ENCODE measurements at regions not wholly inside any gene's neighbourhood (a gene's known extent, or its start where the extent isn't known, plus 50 kb on each side); places are given as distances from the start of the nearest gene placed in this dataset.

DNA sequence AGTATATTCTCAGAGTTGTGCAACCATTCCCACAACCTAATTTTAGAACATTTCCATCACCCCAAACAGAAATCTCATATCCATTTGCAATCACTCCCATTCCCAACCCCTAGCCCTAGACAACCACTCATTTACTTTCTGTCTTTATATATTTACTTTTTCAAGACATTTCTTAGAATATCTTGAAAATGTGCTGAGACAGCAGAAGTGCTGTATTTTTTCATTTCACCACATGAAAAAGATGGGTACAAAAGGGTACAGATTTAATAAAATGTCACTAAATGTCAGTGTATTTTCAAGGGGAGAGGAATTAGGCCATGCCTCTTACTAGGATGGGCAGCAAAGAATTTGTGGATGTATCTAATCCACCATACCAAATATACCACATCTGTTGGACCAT is 51.6 kb upstream of the CCDC6 start:
- H3K27ac ChIP-seq, result no peak overlapping the region
- H3K4me1 ChIP-seq, result no peaks in the 10 kb centered on the region
- intact Hi-C loops (cut with DNase I), result no loop called here
- H3K9me3 ChIP-seq, result no peaks in the 10 kb centered on the region
- DNase-seq (no peak), FAIRE-seq (no peak), ATAC-seq (no peak)
- TF ChIP-seq, protein P1, sequence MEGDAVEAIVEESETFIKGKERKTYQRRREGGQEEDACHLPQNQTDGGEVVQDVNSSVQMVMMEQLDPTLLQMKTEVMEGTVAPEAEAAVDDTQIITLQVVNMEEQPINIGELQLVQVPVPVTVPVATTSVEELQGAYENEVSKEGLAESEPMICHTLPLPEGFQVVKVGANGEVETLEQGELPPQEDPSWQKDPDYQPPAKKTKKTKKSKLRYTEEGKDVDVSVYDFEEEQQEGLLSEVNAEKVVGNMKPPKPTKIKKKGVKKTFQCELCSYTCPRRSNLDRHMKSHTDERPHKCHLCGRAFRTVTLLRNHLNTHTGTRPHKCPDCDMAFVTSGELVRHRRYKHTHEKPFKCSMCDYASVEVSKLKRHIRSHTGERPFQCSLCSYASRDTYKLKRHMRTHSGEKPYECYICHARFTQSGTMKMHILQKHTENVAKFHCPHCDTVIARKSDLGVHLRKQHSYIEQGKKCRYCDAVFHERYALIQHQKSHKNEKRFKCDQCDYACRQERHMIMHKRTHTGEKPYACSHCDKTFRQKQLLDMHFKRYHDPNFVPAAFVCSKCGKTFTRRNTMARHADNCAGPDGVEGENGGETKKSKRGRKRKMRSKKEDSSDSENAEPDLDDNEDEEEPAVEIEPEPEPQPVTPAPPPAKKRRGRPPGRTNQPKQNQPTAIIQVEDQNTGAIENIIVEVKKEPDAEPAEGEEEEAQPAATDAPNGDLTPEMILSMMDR (IDR thresholded peaks at IDR 0.05), result no peak
- H3K4me3 ChIP-seq, result no peak overlapping the region
- H3K27me3 ChIP-seq, result no peaks in the 10 kb centered on the region
- H3K36me3 ChIP-seq, result no peaks in the 10 kb centered on the region

All from pancreas (tissue), 8 donors.